ENCODE measurements at regions not wholly inside any gene's neighbourhood (a gene's known extent, or its start where the extent isn't known, plus 50 kb on each side); places are given as distances from the start of the nearest gene placed in this dataset.

- Mint-ChIP-seq H3K4me3 (ENCODE audit: unreplicated experiment) (no peak overlapping the region), H3K27ac (ENCODE audit: unreplicated experiment) (no peak overlapping the region), H3K36me3 (ENCODE audit: insufficient read depth, unreplicated experiment) (no peaks in the 10 kb centered on the region), H3K9me3 (ENCODE audit: unreplicated experiment) (no peaks in the 10 kb centered on the region), H3K27me3 (ENCODE audit: insufficient read depth, unreplicated experiment) (peaks cover 20% of the 10 kb centered on the region), H3K4me1 (ENCODE audit: low read depth, unreplicated experiment) (no peaks in the 10 kb centered on the region)
- no peak for TF ChIP-seq CTCF (IDR thresholded peaks at IDR 0.05; ENCODE audit: insufficient read depth in 1 of 2, low read depth in 1 of 2, low read length in 1 of 2, severe bottlenecking in 1 of 2, unreplicated experiment in 1 of 2)
- no peak for DNase-seq
- no peaks in the 10 kb centered on the region for H3K36me3 ChIP-seq (ENCODE audit: control insufficient read depth, insufficient read depth, low read length)
- H3K27me3 ChIP-seq (replicated peaks; ENCODE audit: control insufficient read depth, insufficient read depth, low read length): peaks cover 2% of the 10 kb centered on the region
- H3K9me3 ChIP-seq: no peaks in the 10 kb centered on the region
- POLR2A ChIA-PET: no interaction called here
- intact Hi-C loops (cut with micrococcal nuclease; ENCODE audit: unreplicated experiment): no loop called here
- no peaks in the 10 kb centered on the region for H3K4me1 ChIP-seq
- CTCF ChIA-PET: no interaction called here
- H3K4me3 ChIP-seq (ENCODE audit: low read depth, low read length): no peak overlapping the region
- no TSS peak for BruUV-seq (replicated peaks)
Measured at GRCh38 chr13:111039735-111040134, 75.4 kb upstream of the ARHGEF7 start.

- H3K27me3 ChIP-seq (replicated peaks; ENCODE audit: control insufficient read depth, insufficient read depth, low read length): peaks cover 2% of the 10 kb centered on the region
- no peak for DNase-seq
- no peaks in the 10 kb centered on the region for H3K4me1 Mint-ChIP-seq (ENCODE audit: low read depth, unreplicated experiment)
- POLR2A ChIA-PET: no interaction called here
- no peak overlapping the region for H3K4me3 ChIP-seq (ENCODE audit: low read depth, low read length)
- no peak overlapping the region for H3K4me3 Mint-ChIP-seq (ENCODE audit: unreplicated experiment)
- no peaks in the 10 kb centered on the region for H3K36me3 Mint-ChIP-seq (ENCODE audit: insufficient read depth, unreplicated experiment)
- H3K27me3 Mint-ChIP-seq (ENCODE audit: insufficient read depth, unreplicated experiment): peaks cover 22% of the 10 kb centered on the region
- H3K9me3 Mint-ChIP-seq (ENCODE audit: unreplicated experiment): no peaks in the 10 kb centered on the region
- H3K9me3 ChIP-seq: no peaks in the 10 kb centered on the region
- H3K36me3 ChIP-seq (ENCODE audit: control insufficient read depth, insufficient read depth, low read length): no peaks in the 10 kb centered on the region
- CTCF ChIA-PET: no interaction called here
- H3K27ac Mint-ChIP-seq (ENCODE audit: unreplicated experiment): no peak overlapping the region
- BruUV-seq (replicated peaks): no TSS peak
- no peaks in the 10 kb centered on the region for H3K4me1 ChIP-seq
- intact Hi-C loops (cut with micrococcal nuclease; ENCODE audit: unreplicated experiment): no loop called here
- TF ChIP-seq CTCF (IDR thresholded peaks at IDR 0.05; ENCODE audit: insufficient read depth in 1 of 2, low read depth in 1 of 2, low read length in 1 of 2, severe bottlenecking in 1 of 2, unreplicated experiment in 1 of 2): no peak
Measured at GRCh38 chr13:111038887-111039286, 76.2 kb upstream of the ARHGEF7 start.

DNA sequence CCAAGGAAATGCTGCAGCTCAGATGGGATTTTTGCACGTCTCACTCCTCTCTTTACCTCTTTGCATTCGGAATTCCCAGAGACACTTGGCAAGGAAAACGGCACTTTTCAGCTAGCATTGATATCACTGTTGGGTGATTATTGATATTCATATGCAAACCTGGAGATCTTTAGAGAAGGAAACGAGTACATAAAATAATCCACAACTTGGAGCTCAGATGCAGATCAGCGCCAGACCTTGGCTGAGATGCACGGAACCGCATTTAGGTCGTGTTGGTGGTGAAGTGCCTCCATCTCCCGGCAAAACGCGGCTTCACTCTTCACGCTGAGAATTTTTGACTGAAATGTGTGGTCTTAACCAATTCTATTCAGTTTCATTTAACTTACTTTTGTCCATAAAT, 77.2 kb upstream of the ARHGEF7 start:
- no peak overlapping the region for H3K27ac Mint-ChIP-seq (ENCODE audit: unreplicated experiment)
- BruUV-seq (replicated peaks): no TSS peak
- POLR2A ChIA-PET: no interaction called here
- no peak for DNase-seq
- Histone ChIP-seq H3K36me3 (ENCODE audit: control insufficient read depth, insufficient read depth, low read length) (no peaks in the 10 kb centered on the region), H3K4me3 (ENCODE audit: low read depth, low read length) (no peak overlapping the region), H3K9me3 (no peaks in the 10 kb centered on the region), H3K4me1 (no peaks in the 10 kb centered on the region), H3K27me3 (replicated peaks; ENCODE audit: control insufficient read depth, insufficient read depth, low read length) (peaks cover 2% of the 10 kb centered on the region)
- H3K9me3 Mint-ChIP-seq (ENCODE audit: unreplicated experiment): no peaks in the 10 kb centered on the region
- no peaks in the 10 kb centered on the region for H3K4me1 Mint-ChIP-seq (ENCODE audit: low read depth, unreplicated experiment)
- H3K27me3 Mint-ChIP-seq (ENCODE audit: insufficient read depth, unreplicated experiment): peaks cover 26% of the 10 kb centered on the region
- CTCF ChIA-PET: no interaction called here
- no peaks in the 10 kb centered on the region for H3K36me3 Mint-ChIP-seq (ENCODE audit: insufficient read depth, unreplicated experiment)
- intact Hi-C loops (cut with micrococcal nuclease; ENCODE audit: unreplicated experiment): no loop called here
- no peak overlapping the region for H3K4me3 Mint-ChIP-seq (ENCODE audit: unreplicated experiment)
- TF ChIP-seq CTCF (IDR thresholded peaks at IDR 0.05; ENCODE audit: insufficient read depth in 1 of 2, low read depth in 1 of 2, low read length in 1 of 2, severe bottlenecking in 1 of 2, unreplicated experiment in 1 of 2): no peak

Data from Caco-2 (cell line).